ENCODE measurements at regions not wholly inside any gene's neighbourhood (a gene's known extent, or its start where the extent isn't known, plus 50 kb on each side); places are given as distances from the start of the nearest gene placed in this dataset.

DNA sequence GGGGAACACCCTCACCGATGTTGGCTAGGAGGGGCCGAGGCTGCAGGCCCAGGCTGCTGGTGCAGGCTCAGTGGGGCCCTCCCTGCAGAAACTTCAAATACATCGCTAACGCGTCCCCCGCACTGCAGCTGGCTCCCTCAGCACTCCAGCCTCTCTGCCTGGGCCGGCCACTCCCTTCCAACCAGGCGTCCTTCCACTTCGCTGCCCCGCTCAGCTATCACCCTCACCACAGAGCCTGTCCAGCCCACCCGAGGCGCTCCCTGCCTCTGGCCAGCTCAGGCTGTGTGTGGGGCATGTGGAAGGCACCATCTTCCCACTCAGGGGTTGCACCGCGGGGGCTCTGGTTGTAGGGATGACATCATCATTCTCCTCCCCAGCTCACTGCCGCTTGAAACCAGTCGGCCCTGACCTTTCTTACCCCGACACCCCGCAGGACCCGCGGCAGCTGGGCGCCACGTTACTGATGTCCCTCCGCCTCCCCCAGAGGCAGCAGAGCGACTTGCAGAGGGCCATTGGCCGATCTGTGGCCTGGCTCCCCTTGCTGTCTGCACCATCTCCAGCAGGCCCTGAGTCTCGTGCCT, 199.9 kb upstream of the RTL1 start:
- no peak for TF ChIP-seq POLR2AphosphoS5 (IDR thresholded peaks at IDR 0.05; ENCODE audit: low read depth, low read length)
- TF ChIP-seq CHD2 (IDR thresholded peaks at IDR 0.05; ENCODE audit: low read length, partially characterized antibody): no peak
- TF ChIP-seq EP300 (IDR thresholded peaks at IDR 0.05; ENCODE audit: borderline replicate concordance in 1 of 2, low read depth in 1 of 2, low read length in 1 of 2): no peak
- no peak for TF ChIP-seq TEAD4 (IDR thresholded peaks at IDR 0.05; ENCODE audit: borderline replicate concordance, insufficient read depth)
- no peak for TF ChIP-seq GATA2 (CRISPR knock-in tag; IDR thresholded peaks at IDR 0.05)
- no peak for TF ChIP-seq YY1 (IDR thresholded peaks at IDR 0.05; ENCODE audit: low read depth)
- TF ChIP-seq RFX5 (IDR thresholded peaks at IDR 0.05; ENCODE audit: low read length): no peak
- no peak for TF ChIP-seq SIN3A (IDR thresholded peaks at IDR 0.05; ENCODE audit: borderline replicate concordance, low read depth, low read length)
- TF ChIP-seq, protein P1, sequence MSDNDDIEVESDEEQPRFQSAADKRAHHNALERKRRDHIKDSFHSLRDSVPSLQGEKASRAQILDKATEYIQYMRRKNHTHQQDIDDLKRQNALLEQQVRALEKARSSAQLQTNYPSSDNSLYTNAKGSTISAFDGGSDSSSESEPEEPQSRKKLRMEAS (IDR thresholded peaks at IDR 0.05; ENCODE audit: low read depth): no peak
- H3K79me2 ChIP-seq (ENCODE audit: insufficient read depth): no peaks in the 10 kb centered on the region
- no peaks in the 10 kb centered on the region for H3K9me2 ChIP-seq
- no peaks in the 10 kb centered on the region for H3K27me3 ChIP-seq (ENCODE audit: insufficient read depth)
- no peaks in the 10 kb centered on the region for H3K9me3 ChIP-seq
- H3K27ac ChIP-seq (ENCODE audit: low read depth in 2 of 2, low read length in 1 of 2): peak overlapping the region in 1 of 2 experiments; percentile 77; a peak in 1 of 4 replicates
- POLR2A ChIA-PET: interaction anchor here (0.9 kb wide), 1 partner anchor 122 kb away, joined by 3 read pairs; no protein-coding TSS in a partner anchor
- CTCF ChIA-PET: interaction anchor here (1.1 to 2.1 kb wide), 2 partner anchors 9 to 16 kb away, joined by 4 to 5 read pairs; no protein-coding TSS in a partner anchor
- H4K20me1 ChIP-seq (ENCODE audit: insufficient read depth): no peaks in the 10 kb centered on the region
- H3K36me3 ChIP-seq (replicated peaks in 1 of 2; ENCODE audit: control insufficient read depth in 1 of 2, insufficient read depth in 2 of 2, low read length in 1 of 2): no peaks in the 10 kb centered on the region
- peak; percentile 30 for DNase-seq
- no peak overlapping the region for H2AFZ ChIP-seq (ENCODE audit: low read depth)
- no peaks in the 10 kb centered on the region for H3F3A ChIP-seq (replicated peaks; ENCODE audit: insufficient read depth)
- no peak overlapping the region for H3K4me2 ChIP-seq
- H3K9ac ChIP-seq: no peak overlapping the region
- 76% methylated on average over 25 of the region's 26 CpGs for WGBS (ENCODE audit: low lambda C conversion rate)
- no peak overlapping the region for H3K4me3 ChIP-seq (ENCODE audit: low read depth in 2 of 2, low read length in 1 of 2)
- H3K4me1 ChIP-seq (ENCODE audit: control insufficient read depth in 1 of 2, insufficient read depth in 2 of 2, low read depth in 1 of 2, low read length in 1 of 2): peaks cover 0 to 22% of the 10 kb centered on the region in 2 experiments; a peak in 1 of 4 replicates

DNA sequence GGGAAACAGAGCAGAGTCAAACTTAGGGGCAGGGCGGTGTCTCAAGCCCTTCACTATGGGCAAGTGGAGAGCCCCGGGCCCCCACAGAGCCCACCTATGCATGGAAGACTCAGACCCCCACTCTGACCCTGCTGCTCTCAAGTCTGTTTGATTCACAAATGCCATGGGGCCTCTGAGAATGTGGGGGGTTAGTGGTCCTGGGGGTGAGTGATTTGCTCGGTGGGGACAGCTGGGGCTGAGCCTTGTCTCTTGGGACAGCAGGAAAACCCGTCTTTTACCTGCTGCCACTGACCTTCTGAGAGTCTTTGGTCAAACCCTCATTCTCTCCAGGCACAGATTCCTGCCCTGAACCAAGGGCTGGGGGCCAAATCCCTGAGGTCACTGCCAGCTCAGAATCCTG, 201.0 kb upstream of the RTL1 start:
- DNase-seq: no peak
- no peaks in the 10 kb centered on the region for H3K79me2 ChIP-seq (ENCODE audit: insufficient read depth)
- POLR2A ChIA-PET: no interaction called here
- no peaks in the 10 kb centered on the region for H3K9me3 ChIP-seq
- H3K27ac ChIP-seq (ENCODE audit: low read depth in 2 of 2, low read length in 1 of 2): peak overlapping the region in 1 of 2 experiments; percentile 16; a peak in 1 of 4 replicates
- no peaks in the 10 kb centered on the region for H3F3A ChIP-seq (replicated peaks; ENCODE audit: insufficient read depth)
- no peak overlapping the region for H2AFZ ChIP-seq (ENCODE audit: low read depth)
- peaks cover 0 to 22% of the 10 kb centered on the region in 2 experiments; a peak in 1 of 4 replicates for H3K4me1 ChIP-seq (ENCODE audit: control insufficient read depth in 1 of 2, insufficient read depth in 2 of 2, low read depth in 1 of 2, low read length in 1 of 2)
- no peaks in the 10 kb centered on the region for H4K20me1 ChIP-seq (ENCODE audit: insufficient read depth)
- TF ChIP-seq EP300 (IDR thresholded peaks at IDR 0.05; ENCODE audit: borderline replicate concordance in 1 of 2, low read depth in 1 of 2, low read length in 1 of 2) (no peak), CHD2 (IDR thresholded peaks at IDR 0.05; ENCODE audit: low read length, partially characterized antibody) (no peak), RCOR1 (IDR thresholded peaks at IDR 0.05; ENCODE audit: low read length) (no peak), TEAD4 (IDR thresholded peaks at IDR 0.05; ENCODE audit: borderline replicate concordance, insufficient read depth) (no peak), MEF2A (IDR thresholded peaks at IDR 0.05; ENCODE audit: borderline replicate concordance, low read depth) (no peak)
- TF ChIP-seq, protein P2, sequence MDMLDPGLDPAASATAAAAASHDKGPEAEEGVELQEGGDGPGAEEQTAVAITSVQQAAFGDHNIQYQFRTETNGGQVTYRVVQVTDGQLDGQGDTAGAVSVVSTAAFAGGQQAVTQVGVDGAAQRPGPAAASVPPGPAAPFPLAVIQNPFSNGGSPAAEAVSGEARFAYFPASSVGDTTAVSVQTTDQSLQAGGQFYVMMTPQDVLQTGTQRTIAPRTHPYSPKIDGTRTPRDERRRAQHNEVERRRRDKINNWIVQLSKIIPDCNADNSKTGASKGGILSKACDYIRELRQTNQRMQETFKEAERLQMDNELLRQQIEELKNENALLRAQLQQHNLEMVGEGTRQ (IDR thresholded peaks at IDR 0.05; ENCODE audit: borderline replicate concordance, low read depth, low read length): no peak
- no peak overlapping the region for H3K4me2 ChIP-seq
- H3K9me2 ChIP-seq: no peaks in the 10 kb centered on the region
- H3K4me3 ChIP-seq (ENCODE audit: low read depth in 2 of 2, low read length in 1 of 2): no peak overlapping the region
- 33% methylated on average over 3 of the region's 4 CpGs for WGBS (ENCODE audit: low lambda C conversion rate)
- H3K27me3 ChIP-seq (ENCODE audit: insufficient read depth): no peaks in the 10 kb centered on the region
- H3K9ac ChIP-seq: no peak overlapping the region
- CTCF ChIA-PET: interaction anchor here (2.1 kb wide), 1 partner anchor 15 kb away, joined by 4 read pairs; no protein-coding TSS in a partner anchor
- H3K36me3 ChIP-seq (replicated peaks in 1 of 2; ENCODE audit: control insufficient read depth in 1 of 2, insufficient read depth in 2 of 2, low read length in 1 of 2): no peaks in the 10 kb centered on the region

Measured in SK-N-SH (cell line).